ENCODE measurements at regions not wholly inside any gene's neighbourhood (a gene's known extent, or its start where the extent isn't known, plus 50 kb on each side); places are given as distances from the start of the nearest gene placed in this dataset.

- Histone ChIP-seq H3K36me3 (ENCODE audit: control insufficient read depth in 2 of 2, extremely low read depth in 1 of 2, insufficient read depth in 2 of 2, low read length in 2 of 2) (no peaks in the 10 kb centered on the region), H2AFZ (ENCODE audit: low read depth, low read length) (no peak overlapping the region), H3K4me3 (replicated peaks in 1 of 3; ENCODE audit: insufficient read depth in 1 of 3, low read depth in 1 of 3, low read length in 3 of 3) (no peak overlapping the region), H4K20me1 (replicated peaks; ENCODE audit: control insufficient read depth, extremely low read depth, insufficient read depth, low read length) (no peaks in the 10 kb centered on the region), H3K9me1 (replicated peaks; ENCODE audit: control insufficient read depth, extremely low read depth, insufficient read depth, low read length) (no peaks in the 10 kb centered on the region), H3K4me1 (ENCODE audit: control insufficient read depth, extremely low read depth, insufficient read depth, low read length) (no peaks in the 10 kb centered on the region), H3K9me3 (replicated peaks; ENCODE audit: control insufficient read depth, insufficient read depth, low read length) (no peaks in the 10 kb centered on the region), H3K27me3 (ENCODE audit: control insufficient read depth in 2 of 2, insufficient read depth in 2 of 2, low read length in 2 of 2) (no peaks in the 10 kb centered on the region), H3K79me2 (ENCODE audit: control insufficient read depth, insufficient read depth, low read length) (no peaks in the 10 kb centered on the region), H3K4me2 (ENCODE audit: insufficient read depth, low read length) (no peak overlapping the region), H3K9ac (replicated peaks; ENCODE audit: extremely low read depth, insufficient read depth, low read length) (no peak overlapping the region), H3K27ac (ENCODE audit: insufficient read depth, low read depth, low read length) (no peak overlapping the region)
- FAIRE-seq, result no peak
- TF ChIP-seq FOS (IDR thresholded peaks at IDR 0.05; ENCODE audit: borderline replicate concordance, insufficient read depth, low read length), result no peak
- no peak for TF ChIP-seq JUN (IDR thresholded peaks at IDR 0.05; ENCODE audit: borderline replicate concordance, insufficient read depth, insufficient read length, low read depth)
- no peak for TF ChIP-seq POLR2AphosphoS5 (IDR thresholded peaks at IDR 0.05; ENCODE audit: insufficient read depth, low read depth, low read length)
- no peak for TF ChIP-seq EZH2 (IDR thresholded peaks at IDR 0.05; ENCODE audit: borderline replicate concordance, low read depth, low read length, severe bottlenecking)
- no peak for TF ChIP-seq MAX (IDR thresholded peaks at IDR 0.05; ENCODE audit: insufficient read depth, insufficient read length)
- TF ChIP-seq MYC (IDR thresholded peaks at IDR 0.05; ENCODE audit: low read depth, low read length), result no peak
- no peak for TF ChIP-seq POLR2A (IDR thresholded peaks at IDR 0.05; ENCODE audit: low read depth, low read length)
- TF ChIP-seq GATA2 (IDR thresholded peaks at IDR 0.05; ENCODE audit: insufficient read depth, insufficient read length, low read depth, low read length), result no peak
- TF ChIP-seq CTCF (IDR thresholded peaks at IDR 0.05; ENCODE audit: extremely low read depth in 1 of 2, insufficient read depth in 1 of 2, low read depth in 1 of 2, low read length in 2 of 2), result no peak
- dilution Hi-C loops (cut with MboI; ENCODE audit: extremely low pct_ligation_motif_present, low sequenced_read_pairs) (no loop called here), intact Hi-C loops (cut with micrococcal nuclease) (no loop called here)
- BruUV-seq (replicated peaks), result no TSS peak
- no peak for DNase-seq (ENCODE audit: low read depth, low spot score)
- ChIA-PET CTCF (no interaction called here), POLR2A (no interaction called here)
These were observed 1587.6 kb upstream of the C9orf72 start for GRCh38 chr9:29160763-29161353.
